H1 (cell line): ENCODE measurements at regions not wholly inside any gene's neighbourhood (a gene's known extent, or its start where the extent isn't known, plus 50 kb on each side); places are given as distances from the start of the nearest gene placed in this dataset.

Experiments used
- CTCF ChIA-PET: fragments of 300-600 bp; sonication (Branson Sonifier 250); formaldehyde crosslinking; loops from one replicate; lab custom pipeline; 2021; ENCODE audit not compliant: partially characterized antibody; lab: Charles Lee
- POLR2A ChIA-PET: fragments of 300-600 bp; sonication (Branson Sonifier 250); formaldehyde crosslinking; loops from one replicate; lab custom pipeline; 2021; ENCODE audit warnings: inconsistent platforms; ENCODE audit not compliant: partially characterized antibody; lab: Charles Lee
- DNase-seq, 2 experiments: peaks; one replicate each; pipeline versions ENCODE4 v3.0.0 to v3.0.0-alpha.2; 2010 to 2022; ENCODE audit warnings: low spot score in 2 of 2, low read depth in 1 of 2, mixed read lengths in 1 of 2
- FAIRE-seq: peaks from 2 replicates; lab custom pipeline; 2011; peaks lifted over from hg19 to GRCh38; lab: Jason Lieb, UNC
- H2AFZ ChIP-seq: 2 replicates; pipeline ENCODE4 v1.8.1; 2012; ENCODE audit warnings: low read length, inconsistent platforms
- H2AK5ac ChIP-seq: 2 replicates; pipeline ENCODE4 v1.6.1; 2013; ENCODE audit warnings: low read depth, low read length
- H2BK120ac ChIP-seq: replicated peaks from 2 replicates; pipeline ENCODE3; 2013; ENCODE audit warnings: low read depth, low read length, inconsistent platforms
- H2BK12ac ChIP-seq: 2 replicates; pipeline ENCODE4 v1.6.1; 2013; ENCODE audit warnings: low read depth, low read length
- H2BK15ac ChIP-seq: 2 replicates; pipeline ENCODE4 v1.6.1; 2013; ENCODE audit warnings: low read length
- H2BK20ac ChIP-seq: 2 replicates; pipeline ENCODE4 v1.6.1; 2013; ENCODE audit warnings: low read length
- H2BK5ac ChIP-seq: 2 replicates; pipeline ENCODE4 v1.6.1; 2013; ENCODE audit warnings: low read depth, low read length
- H3K14ac ChIP-seq: 2 replicates; pipeline ENCODE4 v1.6.1; 2013; ENCODE audit warnings: inconsistent platforms; ENCODE audit not compliant: insufficient read length
- H3K18ac ChIP-seq: 2 replicates; pipeline ENCODE4 v1.6.1; 2013; ENCODE audit warnings: low read length; ENCODE audit errors: extremely low read depth
- H3K23ac ChIP-seq: 2 replicates; pipeline ENCODE4 v1.6.1; 2013; ENCODE audit warnings: inconsistent platforms; ENCODE audit not compliant: insufficient read length
- H3K23me2 ChIP-seq: 2 replicates; pipeline ENCODE4 v1.6.1; 2013; ENCODE audit warnings: low read depth, low read length
- H3K27ac ChIP-seq: 2 replicates; pipeline ENCODE4 v1.6.1; 2011; ENCODE audit warnings: low read depth, low read length, inconsistent platforms
- H3K27me3 ChIP-seq, 4 experiments: replicated peaks in 1 of 4; 1 replicate in 1 of 4; 2 replicates in 3 of 4; pipeline versions ENCODE4 v1.6.1 to v1.8.1; 2011 to 2013; ENCODE audit warnings: low read length in 3 of 4, mild to moderate bottlenecking in 3 of 4, inconsistent platforms in 2 of 4, mixed read lengths in 2 of 4, moderate library complexity in 1 of 4; ENCODE audit not compliant: control insufficient read depth in 3 of 4, insufficient read depth in 3 of 4; ENCODE audit errors: extremely low read depth in 1 of 4
- H3K36me3 ChIP-seq, 4 experiments: 2 replicates each; pipeline versions ENCODE4 v1.6.1 to v1.8.1; 2011 to 2013; ENCODE audit warnings: mild to moderate bottlenecking in 4 of 4, low read length in 3 of 4, moderate library complexity in 2 of 4, control low read depth in 1 of 4, inconsistent platforms in 1 of 4; ENCODE audit not compliant: insufficient read depth in 4 of 4, control insufficient read depth in 2 of 4
- H3K4ac ChIP-seq: replicated peaks from 2 replicates; pipeline ENCODE3; 2013; ENCODE audit warnings: low read length, low read depth, mixed read lengths, inconsistent platforms; ENCODE audit not compliant: insufficient read length
- H3K4me1 ChIP-seq, 4 experiments: replicated peaks in 1 of 4; 1 replicate in 1 of 4; 2 replicates in 3 of 4; pipeline versions ENCODE4 v1.6.1 to v1.8.1; 2011 to 2013; ENCODE audit warnings: low read length in 3 of 4, inconsistent platforms in 2 of 4, mixed read lengths in 1 of 4; ENCODE audit not compliant: insufficient read depth in 4 of 4, control insufficient read depth in 3 of 4
- H3K4me2 ChIP-seq, 2 experiments: 2 replicates each; pipeline versions ENCODE4 v1.6.1 to v1.8.1; 2011 to 2013; ENCODE audit warnings: low read depth in 2 of 2, low read length in 2 of 2, control low read depth in 1 of 2, inconsistent platforms in 1 of 2, mild to moderate bottlenecking in 1 of 2; ENCODE audit not compliant: insufficient read depth in 1 of 2
- H3K4me3 ChIP-seq, 4 experiments: fragments of 200-600, 300-600 bp in 1 of 4; sonication (generic), shearing (Covaris generic), sonication (Bioruptor Twin) in 1 of 4; 2 replicates each; pipeline versions ENCODE4 v1.5.1 to v1.8.1; 2011 to 2016; ENCODE audit warnings: low read length in 4 of 4, low read depth in 3 of 4, control low read depth in 2 of 4, inconsistent platforms in 2 of 4, mild to moderate bottlenecking in 2 of 4, mixed read lengths in 1 of 4, moderate library complexity in 1 of 4; ENCODE audit not compliant: insufficient read depth in 2 of 4; ENCODE audit errors: extremely low read depth in 1 of 4
- H3K56ac ChIP-seq: replicated peaks from 2 replicates; pipeline ENCODE3; 2013; ENCODE audit warnings: low read depth, mild to moderate bottlenecking, mixed read lengths, low read length, inconsistent platforms; ENCODE audit not compliant: insufficient read length
- H3K79me1 ChIP-seq: 2 replicates; pipeline ENCODE4 v1.6.1; 2013; ENCODE audit warnings: low read depth, low read length, control low read depth
- H3K79me2 ChIP-seq, 2 experiments: 2 replicates each; pipeline versions ENCODE4 v1.6.1 to v1.8.1; 2012 to 2013; ENCODE audit warnings: low read length in 2 of 2, mild to moderate bottlenecking in 2 of 2, inconsistent platforms in 1 of 2; ENCODE audit not compliant: insufficient read depth in 2 of 2, control insufficient read depth in 1 of 2
- H3K9ac ChIP-seq, 4 experiments: replicated peaks in 1 of 4; 1 replicate in 1 of 4; 2 replicates in 3 of 4; pipeline versions ENCODE4 v1.6.1 to v1.8.1; 2011 to 2013; ENCODE audit warnings: low read depth in 3 of 4, low read length in 3 of 4, control low read depth in 2 of 4, mild to moderate bottlenecking in 2 of 4, moderate library complexity in 2 of 4, inconsistent platforms in 1 of 4; ENCODE audit errors: extremely low read depth in 1 of 4
- H3K9me3 ChIP-seq, 2 experiments: 2 replicates each; pipeline versions ENCODE4 v1.6.1 to v1.8.1; 2012 to 2013; ENCODE audit warnings: mild to moderate bottlenecking in 2 of 2, moderate library complexity in 2 of 2, control low read depth in 1 of 2, inconsistent platforms in 1 of 2, low read depth in 1 of 2, low read length in 1 of 2, mixed read lengths in 1 of 2; ENCODE audit not compliant: insufficient read depth in 2 of 2
- H4K20me1 ChIP-seq, 2 experiments: replicated peaks in 1 of 2; 2 replicates each; pipeline versions ENCODE3 to v1.8.1; 2011 to 2013; ENCODE audit warnings: inconsistent platforms in 2 of 2, low read length in 2 of 2, mild to moderate bottlenecking in 1 of 2; ENCODE audit not compliant: insufficient read depth in 2 of 2, control insufficient read depth in 1 of 2
- H4K5ac ChIP-seq: 2 replicates; pipeline ENCODE4 v1.6.1; 2013; ENCODE audit warnings: low read length, low read depth, mixed read lengths, inconsistent platforms; ENCODE audit not compliant: insufficient read length
- H4K8ac ChIP-seq: 2 replicates; pipeline ENCODE4 v1.8.0; 2013; ENCODE audit warnings: mild to moderate bottlenecking, moderate library complexity, low read length, inconsistent platforms; ENCODE audit not compliant: insufficient read depth; ENCODE audit errors: extremely low read depth
- H4K91ac ChIP-seq: replicated peaks from 2 replicates; pipeline ENCODE3; 2013; ENCODE audit warnings: low read length, mixed read lengths, inconsistent platforms; ENCODE audit not compliant: insufficient read length
- BACH1 ChIP-seq: IDR thresholded peaks from 2 replicates; pipeline ENCODE4 v1.6.1; 2012; ENCODE audit warnings: low read length, improper control_type of control experiment
- CHD1 ChIP-seq: IDR thresholded peaks from 2 replicates; pipeline ENCODE4 v1.6.1; 2012; ENCODE audit warnings: low read depth, low read length, improper control_type of control experiment
- CTBP2 ChIP-seq: IDR thresholded peaks from 2 replicates; pipeline ENCODE4 v1.7.0; 2011; ENCODE audit warnings: borderline replicate concordance, mild to moderate bottlenecking, moderate library complexity, mixed read lengths, low read length; ENCODE audit not compliant: insufficient read depth, insufficient read length
- EZH2 ChIP-seq: fragments of 200-600 bp; sonication (generic); IDR thresholded peaks from 2 replicates; pipeline ENCODE4 v1.7.1; 2012; ENCODE audit warnings: low read depth, mild to moderate bottlenecking, moderate library complexity, low read length, inconsistent platforms; ENCODE audit not compliant: severe bottlenecking
- HDAC6 ChIP-seq: IDR thresholded peaks from one replicate; pipeline ENCODE4 v1.7.1; 2012; ENCODE audit warnings: low read depth, mild to moderate bottlenecking, inconsistent platforms, low read length, moderate library complexity
- KDM4A ChIP-seq: IDR thresholded peaks from one replicate; pipeline ENCODE4 v1.7.1; 2012; ENCODE audit warnings: low read depth, mild to moderate bottlenecking, moderate library complexity, low read length, inconsistent platforms; ENCODE audit not compliant: severe bottlenecking
- POLR2A ChIP-seq, 2 experiments: IDR thresholded peaks; 1 replicate in 1 of 2; 2 replicates in 1 of 2; pipeline ENCODE4 v1.6.1; 2011; ENCODE audit warnings: low read depth in 2 of 2, low read length in 2 of 2, mild to moderate bottlenecking in 2 of 2; ENCODE audit errors: control extremely low read depth in 1 of 2
- RAD21 ChIP-seq, 2 experiments: IDR thresholded peaks in 1 of 2; conservative IDR thresholded peaks in 1 of 2; 2 replicates each; pipeline ENCODE4 v1.6.1; 2011; ENCODE audit warnings: low read depth in 2 of 2, low read length in 2 of 2, improper control_type of control experiment in 1 of 2, inconsistent platforms in 1 of 2, mild to moderate bottlenecking in 1 of 2, moderate library complexity in 1 of 2
- RNF2 ChIP-seq: fragments of 200-900, 300-1000 bp; sonication (generic); IDR thresholded peaks from 2 replicates; pipeline ENCODE4 v1.7.1; 2016; ENCODE audit warnings: borderline replicate concordance, low read depth, mild to moderate bottlenecking, antibody characterized with exemption, low read length; ENCODE audit not compliant: poor library complexity, severe bottlenecking; ENCODE audit errors: missing control alignments
- RXRA ChIP-seq: IDR thresholded peaks from 2 replicates; pipeline ENCODE4 v1.6.1; 2011; ENCODE audit warnings: low read depth, mild to moderate bottlenecking, low read length, moderate library complexity; ENCODE audit not compliant: insufficient read depth
- SUZ12 ChIP-seq: fragments of 200-600 bp; sonication (generic); IDR thresholded peaks from 2 replicates; pipeline ENCODE4 v1.6.1; 2012; ENCODE audit warnings: mild to moderate bottlenecking, inconsistent platforms, low read length, moderate library complexity, mixed read lengths
- USF2 ChIP-seq: IDR thresholded peaks from 2 replicates; pipeline ENCODE4 v1.6.1; 2011; ENCODE audit warnings: low read length, improper control_type of control experiment
- ZNF274 ChIP-seq: IDR thresholded peaks from 2 replicates; pipeline ENCODE4 v1.7.0; 2012; ENCODE audit warnings: low read length, borderline replicate concordance; ENCODE audit errors: extremely low read depth
- WGBS, 2 experiments: shearing (Covaris generic) in 1 of 2; methylation state at CpG; one replicate each; pipeline versions ENCODE4 v1.1.6 to v1.1.7; 2013 to 2015; ENCODE audit warnings: low lambda C conversion rate in 2 of 2, mixed read lengths in 2 of 2, inconsistent platforms in 1 of 2, low coverage in 1 of 2, missing lambda C conversion rate in 1 of 2; ENCODE audit not compliant: insufficient replicate concordance in 2 of 2, insufficient coverage in 1 of 2, insufficient read length in 1 of 2; ENCODE audit errors: extremely low coverage in 1 of 2, missing lambda C conversion rate in 1 of 2; 5-methylcytosine and 5-hydroxymethylcytosine counted together

GRCh38 chr6:159606786-159607185, 86.3 kb downstream of the SOD2 start:
- no peak overlapping the region for H3K27ac ChIP-seq
- DNase-seq, result no peak
- ChIA-PET POLR2A (no interaction called here), CTCF (interaction anchor here (1.5 kb wide), 1 partner anchor 26 kb away, joined by 3 read pairs; no protein-coding TSS in a partner anchor)
- H2AK5ac ChIP-seq, result no peak overlapping the region
- H4K91ac ChIP-seq, result no peak overlapping the region
- H3K36me3 ChIP-seq, result no peaks in the 10 kb centered on the region
- H2BK15ac ChIP-seq, result no peak overlapping the region
- no peak overlapping the region for H2BK5ac ChIP-seq
- H3K56ac ChIP-seq, result no peak overlapping the region
- no peak for FAIRE-seq
- H3K79me1 ChIP-seq, result no peaks in the 10 kb centered on the region
- peaks cover 0 to 3% of the 10 kb centered on the region in 2 experiments for H4K20me1 ChIP-seq
- H3K23me2 ChIP-seq, result peaks cover 5% of the 10 kb centered on the region; the same call in 1 of the 2 replicates
- peaks cover 36 to 54% of the 10 kb centered on the region in 2 experiments for H3K9me3 ChIP-seq
- H3K23ac ChIP-seq, result no peak overlapping the region
- no peaks in the 10 kb centered on the region for H3K27me3 ChIP-seq
- H2AFZ ChIP-seq, result no peak overlapping the region
- H2BK120ac ChIP-seq, result no peak overlapping the region
- H4K8ac ChIP-seq, result no peak overlapping the region
- 63% methylated on average over 2 of the region's 2 CpGs; no CpG with 5 or more reads in 1 of the 2 experiments for WGBS, 2 experiments
- H2BK12ac ChIP-seq, result no peak overlapping the region
- no peak overlapping the region for H3K18ac ChIP-seq
- no peaks in the 10 kb centered on the region for H3K4me1 ChIP-seq
- H3K79me2 ChIP-seq, result no peaks in the 10 kb centered on the region
- H3K14ac ChIP-seq, result no peak overlapping the region
- no peak overlapping the region for H4K5ac ChIP-seq
- H3K4me2 ChIP-seq, result no peak overlapping the region
- H2BK20ac ChIP-seq, result no peak overlapping the region
- no peak overlapping the region for H3K4me3 ChIP-seq
- no peak overlapping the region for H3K4ac ChIP-seq
- H3K9ac ChIP-seq, result no peak overlapping the region
- TF ChIP-seq BACH1 (no peak), RAD21 (IDR thresholded peaks at IDR 0.05 in 1 of 2, conservative IDR thresholded peaks at IDR 0.05 in 1 of 2; ENCODE audit: low read depth in 2 of 2, low read length in 2 of 2) (no peak), RNF2 (no peak), EZH2 (no peak), KDM4A (no peak), RXRA (no peak), CHD1 (no peak), SUZ12 (no peak), HDAC6 (no peak), CTBP2 (no peak), USF2 (no peak), POLR2A (IDR thresholded peaks at IDR 0.05; ENCODE audit: control extremely low read depth in 1 of 2, low read depth in 2 of 2, low read length in 2 of 2) (no peak), ZNF274 (no peak)
